ENCODE measurements at regions not wholly inside any gene's neighbourhood (a gene's known extent, or its start where the extent isn't known, plus 50 kb on each side); places are given as distances from the start of the nearest gene placed in this dataset.

- peak; percentile 15 for DNase-seq (ENCODE audit: low spot score)
These were observed 357.5 kb downstream of the FSCB start for GRCh38 chr14:44149597-44149996.

- DNase-seq (ENCODE audit: low spot score) = no peak
These were observed 365.1 kb downstream of the FSCB start for GRCh38 chr14:44142006-44142405.

DNA sequence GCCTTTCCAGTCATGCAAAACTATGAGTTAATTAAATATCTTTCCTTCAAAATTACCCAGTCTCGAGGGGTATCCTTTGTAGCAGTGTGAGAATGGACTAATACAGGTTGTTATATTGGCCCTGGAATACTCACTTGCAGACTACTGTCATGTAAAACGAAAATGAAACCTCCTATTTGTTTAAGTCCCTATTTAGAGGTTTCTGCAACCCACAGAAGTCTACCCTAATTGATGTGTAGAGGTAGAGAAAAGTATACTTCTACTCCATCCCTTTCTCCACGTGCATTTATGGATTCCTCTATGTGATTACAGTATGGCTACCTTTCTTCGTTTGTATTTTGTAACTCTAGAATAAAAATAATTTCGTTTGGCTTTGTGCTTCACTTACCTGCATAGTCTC is 371.1 kb downstream of the FSCB start:
- no peak for DNase-seq (ENCODE audit: low spot score)

GRCh38 chr14:44131861-44132260 is 375.2 kb downstream of the FSCB start:
- no peak for DNase-seq (ENCODE audit: low spot score)

DNA sequence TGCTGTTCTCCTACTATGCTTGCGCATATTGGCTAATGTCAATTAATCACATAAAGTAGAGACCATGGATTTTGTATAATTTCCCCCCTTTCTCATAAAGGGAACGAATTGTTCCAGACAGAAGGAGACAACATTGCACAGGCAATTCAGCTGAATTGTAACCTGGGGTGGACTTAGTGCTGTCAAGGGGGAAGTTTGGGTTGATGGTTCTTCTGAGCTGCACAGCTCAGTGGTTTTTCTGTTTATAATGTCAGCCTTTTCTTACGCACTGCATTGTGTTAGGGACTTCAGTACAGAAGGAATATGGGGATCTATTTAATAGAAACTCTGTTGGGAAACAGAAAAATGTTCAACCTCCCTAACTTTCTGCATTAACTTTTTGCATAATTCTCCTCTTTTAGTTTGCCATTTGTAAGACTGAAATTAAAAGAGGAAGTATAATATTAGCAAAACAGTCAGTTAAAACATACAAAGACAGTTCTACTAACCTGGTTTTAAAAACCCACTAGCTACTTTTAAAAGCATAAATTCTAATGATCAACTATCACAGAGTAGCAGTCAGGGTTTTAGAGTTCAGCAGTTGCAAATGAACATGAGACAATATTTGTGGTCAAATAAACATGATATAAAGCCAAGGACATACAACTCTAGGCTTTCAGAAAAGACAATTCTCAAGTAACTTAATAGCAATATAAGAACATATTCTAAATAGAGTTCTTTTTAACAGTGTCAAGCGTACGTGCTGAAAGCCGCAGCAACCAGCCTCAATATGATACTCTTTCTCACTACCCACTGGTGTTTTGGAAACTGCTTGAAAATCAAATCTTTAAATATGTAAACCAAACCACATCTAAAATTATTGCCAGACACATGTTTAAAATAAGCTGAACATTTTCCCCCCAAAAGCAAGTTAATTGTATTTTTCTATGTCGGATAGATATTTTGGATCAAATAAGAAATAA is 393.0 kb downstream of the FSCB start:
- DNase-seq (ENCODE audit: low spot score) = no peak

GRCh38 chr14:44112774-44113460 is 394.2 kb downstream of the FSCB start:
- DNase-seq (ENCODE audit: low spot score) = no peak

DNA sequence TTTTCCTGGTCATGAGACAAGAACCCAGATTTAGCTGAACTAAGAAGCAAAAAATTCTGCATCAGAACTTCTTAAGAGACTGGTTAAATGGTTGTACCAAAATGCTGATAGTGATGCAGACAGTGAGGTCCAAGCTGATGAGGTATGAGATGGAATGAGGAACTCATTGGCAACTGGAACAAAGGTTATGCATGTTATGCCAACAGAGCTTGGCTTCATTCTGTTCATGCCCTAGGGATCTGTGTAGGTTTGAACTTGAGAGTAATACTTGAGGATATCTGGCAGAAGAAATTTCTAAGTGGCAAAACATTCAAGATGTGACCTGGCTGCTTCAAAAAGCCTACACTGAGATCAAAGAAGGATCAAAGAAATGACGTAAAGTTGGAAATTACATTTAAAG is 398.0 kb downstream of the FSCB start:
- no peak for DNase-seq (ENCODE audit: low spot score)

- no peak for DNase-seq (ENCODE audit: low spot score)
These were observed 398.5 kb downstream of the FSCB start for GRCh38 chr14:44108601-44109000.

DNA sequence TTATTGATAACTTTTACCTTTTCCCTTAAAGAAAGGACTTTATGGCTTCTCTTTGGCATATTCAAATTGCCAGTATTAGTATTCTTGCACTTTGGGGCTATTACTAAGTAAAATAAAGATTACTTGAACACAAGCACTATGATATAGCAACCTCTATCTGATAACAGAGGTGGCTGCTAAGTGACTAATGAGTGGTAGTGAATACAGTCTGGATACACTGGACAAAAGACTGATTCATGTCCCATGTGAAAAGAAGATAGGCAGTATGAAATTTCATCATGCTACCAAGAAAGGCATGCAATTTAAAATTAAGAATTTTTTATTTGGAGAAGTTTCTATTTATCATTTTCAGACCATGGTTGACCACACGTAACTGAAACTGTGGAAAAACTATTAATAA is 399.9 kb downstream of the FSCB start:
- no peak for DNase-seq (ENCODE audit: low spot score)

DNA sequence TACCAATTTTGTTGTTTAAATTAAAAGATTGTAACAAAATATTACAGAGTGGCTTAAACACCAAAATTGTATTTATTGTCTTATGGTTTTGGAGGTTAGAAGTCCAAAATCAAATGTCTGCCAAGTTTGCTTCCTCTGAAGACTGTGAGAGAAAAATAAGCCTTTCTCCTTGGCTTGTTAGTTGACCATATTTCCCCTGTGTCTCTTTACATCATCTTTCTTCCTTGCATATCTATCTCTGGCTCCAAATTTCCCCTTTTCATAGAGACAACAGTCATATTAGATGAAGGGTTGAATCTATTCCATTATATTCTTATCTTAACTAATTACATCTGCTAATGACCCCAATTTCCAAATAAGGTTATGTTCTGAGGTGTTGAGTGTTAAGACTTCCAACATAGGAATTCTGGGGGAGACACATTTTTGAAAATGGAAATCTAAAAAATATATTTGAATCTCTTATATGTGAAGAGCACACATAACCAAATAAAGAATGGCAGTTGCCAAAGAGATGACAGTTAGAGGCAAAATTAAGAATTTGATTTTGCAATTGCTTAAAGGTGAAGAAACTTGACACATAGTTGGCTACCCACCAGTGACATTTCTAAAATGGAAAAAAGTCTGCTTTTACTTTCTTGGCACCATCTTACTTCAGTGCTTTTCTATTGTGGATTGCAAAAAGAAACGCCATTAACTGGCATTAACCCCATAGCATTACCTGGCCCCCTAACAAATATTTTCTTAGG is 407.2 kb downstream of the FSCB start:
- no peak for DNase-seq (ENCODE audit: low spot score)

DNA sequence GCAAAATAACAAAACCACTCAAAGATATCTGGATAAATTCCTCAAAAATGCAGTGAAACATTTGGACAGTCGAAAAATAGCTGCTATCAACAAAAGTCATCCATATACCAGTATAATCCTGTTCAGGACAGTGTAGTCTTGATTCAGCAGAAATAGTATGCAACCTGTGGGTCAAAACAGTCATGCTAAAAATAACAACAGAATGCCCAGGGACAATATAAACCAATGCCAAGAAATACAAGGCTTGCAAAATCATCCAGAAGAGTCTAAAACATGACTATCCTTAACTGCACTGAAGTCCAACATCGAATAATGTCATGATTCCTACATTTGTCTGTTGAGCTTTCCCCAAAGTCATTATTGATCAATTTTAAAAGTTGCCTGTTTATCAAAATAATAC is 425.9 kb downstream of the FSCB start:
- no peak for DNase-seq (ENCODE audit: low spot score)

GRCh38 chr14:44070046-44070445 is 437.0 kb downstream of the FSCB start:
- DNase-seq (ENCODE audit: low spot score) = no peak

DNA sequence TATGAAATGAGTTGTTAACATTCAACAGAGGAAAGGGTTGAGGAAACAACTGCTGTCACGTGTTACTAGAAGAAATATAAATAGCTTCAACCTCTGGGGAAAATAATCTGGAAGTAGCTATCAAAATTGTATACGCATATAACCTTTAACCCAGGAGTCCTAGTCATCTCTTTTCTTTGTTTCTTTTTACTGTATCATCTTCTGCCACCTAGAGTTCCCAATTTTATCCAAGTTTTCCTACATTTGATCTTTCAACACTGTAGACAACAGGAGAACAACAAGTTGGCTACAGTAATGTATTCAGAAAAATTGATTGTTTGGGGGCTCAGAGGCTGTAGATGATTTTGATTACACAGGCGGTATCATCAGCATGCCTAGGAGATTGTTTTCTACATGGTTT is 453.7 kb downstream of the FSCB start:
- DNase-seq (ENCODE audit: low spot score) = no peak

- no peak for DNase-seq (ENCODE audit: low spot score)
These were observed 465.4 kb downstream of the FSCB start for GRCh38 chr14:44041700-44042099.

DNA sequence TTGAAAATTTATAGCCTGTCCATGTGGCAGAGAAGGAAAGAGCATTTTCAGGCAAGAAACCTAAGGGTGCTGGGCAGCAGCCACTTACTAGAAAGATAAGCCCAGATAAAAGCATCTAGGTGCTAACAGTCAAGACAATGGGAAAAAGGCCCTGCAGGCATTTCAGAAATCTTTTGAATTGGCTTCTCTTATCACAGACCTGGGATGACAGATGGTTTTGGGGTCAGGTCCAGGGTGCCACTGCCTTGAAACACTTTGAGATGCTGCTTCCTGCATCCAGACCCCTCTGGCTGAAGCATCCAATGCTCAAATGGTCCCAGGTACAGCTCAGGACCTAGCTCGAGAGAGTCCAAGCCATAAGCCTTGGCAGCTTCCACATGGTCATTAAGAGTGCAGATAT is 466.5 kb downstream of the FSCB start:
- DNase-seq (ENCODE audit: low spot score) = no peak

DNA sequence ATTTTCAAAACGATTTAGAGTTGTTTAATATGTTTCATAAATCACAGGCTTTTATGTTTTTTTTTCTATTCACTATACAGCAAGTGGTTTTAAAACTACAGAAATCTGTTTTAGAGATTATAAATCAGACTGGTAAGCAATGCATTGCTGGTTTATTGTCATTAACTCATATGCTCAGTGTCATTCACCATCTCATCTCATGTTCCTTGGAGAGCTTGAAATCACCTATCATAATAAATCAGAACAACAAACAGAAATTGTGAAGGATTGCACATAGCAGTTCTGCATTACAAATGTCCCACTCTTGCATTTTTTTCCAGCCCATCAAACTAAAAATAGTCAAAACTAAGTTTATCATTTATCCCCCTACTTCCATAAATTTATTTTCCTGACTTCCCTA is 470.8 kb downstream of the FSCB start:
- DNase-seq (ENCODE audit: low spot score) = no peak

GRCh38 chr14:44035707-44036106 is 471.4 kb downstream of the FSCB start:
- no peak for DNase-seq (ENCODE audit: low spot score)

DNA sequence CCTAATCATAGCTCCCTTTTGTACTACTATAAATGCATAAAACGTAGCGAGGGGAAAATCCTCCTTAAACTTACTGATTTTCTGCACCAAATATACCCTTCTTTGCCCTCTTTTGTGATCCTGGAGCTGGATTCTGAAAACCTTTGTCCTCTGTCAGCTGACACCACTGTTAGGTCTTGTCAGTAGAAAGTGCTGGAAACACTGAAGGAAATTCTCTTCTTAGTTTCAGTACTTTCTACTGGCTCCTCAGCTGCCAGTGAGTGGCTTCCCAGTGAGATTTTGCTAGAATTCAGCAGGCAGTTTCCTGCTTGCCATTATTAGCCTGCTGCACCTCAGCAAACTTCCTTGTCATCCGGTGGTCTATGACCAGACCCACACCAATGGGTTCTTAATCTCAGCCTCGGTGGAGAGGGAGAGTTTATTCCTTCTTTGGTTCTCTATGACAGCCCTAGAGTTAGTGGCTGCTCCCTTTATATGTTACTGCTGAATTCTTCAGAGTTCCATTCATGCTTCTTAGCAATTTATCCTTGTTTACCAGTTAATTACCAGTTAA is 476.2 kb downstream of the FSCB start:
- no peak for DNase-seq (ENCODE audit: low spot score)

DNA sequence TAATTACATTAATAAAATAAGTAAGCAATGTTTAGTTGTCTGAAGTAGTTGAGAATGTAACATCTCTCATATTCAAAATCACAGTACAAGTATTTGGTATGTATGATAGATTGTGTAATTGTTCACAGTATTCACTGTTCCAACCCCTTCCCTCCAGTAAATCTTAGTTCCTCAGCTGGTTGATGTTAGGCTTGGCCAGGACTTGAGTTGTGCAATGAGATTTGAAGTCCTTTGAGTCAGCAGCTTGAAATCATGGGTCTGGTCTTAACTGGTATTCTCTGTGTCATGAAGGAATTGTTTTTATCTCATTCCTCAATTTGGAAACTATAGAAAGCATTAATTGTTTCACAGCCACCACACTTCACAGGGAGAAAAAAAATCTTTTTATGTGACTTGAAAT is 477.1 kb downstream of the FSCB start:
- no peak for DNase-seq (ENCODE audit: low spot score)

GRCh38 chr14:44027397-44027796 is 479.7 kb downstream of the FSCB start:
- DNase-seq (ENCODE audit: low spot score) = no peak

DNA sequence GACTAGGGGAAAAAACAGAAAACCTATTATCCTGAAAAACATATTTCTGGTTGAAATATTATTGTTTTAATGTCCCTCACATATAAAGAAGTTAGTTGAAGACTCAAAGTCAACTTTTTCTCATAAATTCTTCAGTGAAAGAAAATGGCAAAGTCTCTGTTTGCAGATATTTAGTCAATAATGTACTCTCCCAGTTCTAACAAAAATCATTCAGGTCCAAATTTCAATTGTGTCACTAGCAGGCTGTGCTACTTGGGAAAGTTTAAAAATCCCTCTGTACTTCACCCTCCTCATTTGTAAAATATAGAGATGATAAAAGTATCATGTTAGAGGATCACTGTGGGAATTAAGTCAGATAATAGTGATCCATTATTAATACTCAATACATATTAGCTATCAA is 496.5 kb downstream of the FSCB start:
- DNase-seq (ENCODE audit: low spot score) = no peak

GRCh38 chr14:44010071-44010470 is 497.0 kb downstream of the FSCB start:
- DNase-seq (ENCODE audit: low spot score) = no peak

All from HuH-7 (cell line).